ENCODE measurements at regions not wholly inside any gene's neighbourhood (a gene's known extent, or its start where the extent isn't known, plus 50 kb on each side); places are given as distances from the start of the nearest gene placed in this dataset.
"Not testable (repeated sequence)": the region's sequence is repeated elsewhere in the genome, so short reads cannot be mapped to it uniquely, and the experiment has no call there.

- DNase-seq (ENCODE audit: low spot score) (no peak), ATAC-seq (ENCODE audit: low FRiP score) (no peak)
Measured at GRCh38 chr5:131107128-131107527, 57.9 kb downstream of the HINT1 start.

GRCh38 chr5:131104169-131104808 lies 60.8 kb downstream of the HINT1 start:
- DNase-seq (ENCODE audit: low spot score) (no peak), ATAC-seq (ENCODE audit: low FRiP score) (no peak)
- TF ChIP-seq CTCF (IDR thresholded peaks at IDR 0.05), result no peak

More at GRCh38 chr5:131107128-131107527, 57.9 kb downstream of the HINT1 start:
- TF ChIP-seq CTCF (IDR thresholded peaks at IDR 0.05), result no peak

- TF ChIP-seq CTCF (IDR thresholded peaks at IDR 0.05), result no peak
- ATAC-seq (ENCODE audit: low FRiP score) (no peak), DNase-seq (ENCODE audit: low spot score) (no peak)
Measured at GRCh38 chr5:131096774-131097710, 68.0 kb downstream of the HINT1 start.

GRCh38 chr5:131095561-131095960 lies 69.5 kb downstream of the HINT1 start:
- ATAC-seq (ENCODE audit: low FRiP score); DNase-seq (ENCODE audit: low spot score): not testable (repeated sequence)

GRCh38 chr5:131084436-131084835 lies 80.6 kb downstream of the HINT1 start:
- DNase-seq (ENCODE audit: low spot score) (no peak), ATAC-seq (ENCODE audit: low FRiP score) (no peak)
- TF ChIP-seq CTCF (IDR thresholded peaks at IDR 0.05), result no peak

GRCh38 chr5:131081913-131082488 lies 83.1 kb downstream of the HINT1 start:
- DNase-seq (ENCODE audit: low spot score) (no peak), ATAC-seq (ENCODE audit: low FRiP score) (no peak)
- TF ChIP-seq CTCF (IDR thresholded peaks at IDR 0.05), result no peak

GRCh38 chr5:131081374-131081773 lies 83.7 kb downstream of the HINT1 start:
- DNase-seq (ENCODE audit: low spot score) (no peak), ATAC-seq (ENCODE audit: low FRiP score) (no peak)
- TF ChIP-seq CTCF (IDR thresholded peaks at IDR 0.05), result no peak
